ENCODE measurements at regions not wholly inside any gene's neighbourhood (a gene's known extent, or its start where the extent isn't known, plus 50 kb on each side); places are given as distances from the start of the nearest gene placed in this dataset.

DNA sequence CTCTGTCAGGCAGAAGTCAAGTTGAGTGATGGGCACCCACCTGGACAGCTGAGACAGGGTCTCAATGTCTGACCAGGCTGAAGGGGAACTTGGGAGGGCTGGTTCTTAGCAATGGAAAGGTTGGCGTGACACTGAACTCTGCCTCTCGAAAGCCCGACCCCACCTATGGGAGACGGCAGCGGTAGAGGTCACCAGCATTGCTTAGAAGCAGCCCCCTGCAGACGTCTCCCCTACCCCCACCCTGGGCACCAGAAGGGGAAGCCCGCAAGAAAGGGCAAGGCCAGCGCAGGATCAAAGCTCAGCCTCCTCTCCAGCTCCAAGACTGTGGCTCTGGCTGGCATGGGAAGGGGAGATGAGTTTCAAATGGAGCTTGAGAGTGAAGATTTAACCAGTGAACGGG lies 184.8 kb upstream of the LYSMD4 start:
- Histone ChIP-seq H3K36me3 (replicated peaks in 1 of 2; ENCODE audit: control insufficient read depth in 1 of 2, insufficient read depth in 2 of 2, low read length in 2 of 2) (no peaks in the 10 kb centered on the region), H3K27ac (ENCODE audit: extremely low read length, insufficient read depth, low read length) (no peak overlapping the region), H3K27me3 (ENCODE audit: control insufficient read depth in 1 of 2, insufficient read depth in 2 of 2, low read length in 2 of 2) (0 out of 5 replicates have a peak, but pooled peaks cover 0 to 5% of the 10 kb centered on the region in 2 experiments), H3K4me1 (ENCODE audit: insufficient read depth, low read length) (no peaks in the 10 kb centered on the region), H3K9me3 (ENCODE audit: low read length) (no peaks in the 10 kb centered on the region), H3K79me2 (ENCODE audit: insufficient read depth, low read length) (no peaks in the 10 kb centered on the region), H3K9ac (ENCODE audit: insufficient read depth, low read depth, low read length) (no peak overlapping the region), H2AFZ (ENCODE audit: low read length) (no peak overlapping the region), H3K4me3 (replicated peaks in 1 of 3; ENCODE audit: insufficient read depth in 1 of 3, low read depth in 2 of 3, low read length in 3 of 3) (no peak overlapping the region), H4K20me1 (ENCODE audit: insufficient read depth, low read length) (no peaks in the 10 kb centered on the region), H3K4me2 (ENCODE audit: low read depth, low read length) (no peak overlapping the region)
- ChIA-PET POLR2A (no interaction called here), CTCF (ENCODE audit: low intra/inter-chr PET ratio, low total read pairs) (no interaction called here)
- intact Hi-C loops (cut with micrococcal nuclease; ENCODE audit: unreplicated experiment) = no loop called here
- in situ Hi-C loops (cut with HindIII; ENCODE audit: extremely low pct_ligation_motif_present, low pct_unique_long_range_greater_than_20kb) = no loop called here
- FAIRE-seq (no peak), DNase-seq (ENCODE audit: low spot score) (no peak), ATAC-seq (no peak)
- 5% methylated on average over 2 of the region's 9 CpGs for WGBS (ENCODE audit: low lambda C conversion rate)
- TF ChIP-seq, protein P1, sequence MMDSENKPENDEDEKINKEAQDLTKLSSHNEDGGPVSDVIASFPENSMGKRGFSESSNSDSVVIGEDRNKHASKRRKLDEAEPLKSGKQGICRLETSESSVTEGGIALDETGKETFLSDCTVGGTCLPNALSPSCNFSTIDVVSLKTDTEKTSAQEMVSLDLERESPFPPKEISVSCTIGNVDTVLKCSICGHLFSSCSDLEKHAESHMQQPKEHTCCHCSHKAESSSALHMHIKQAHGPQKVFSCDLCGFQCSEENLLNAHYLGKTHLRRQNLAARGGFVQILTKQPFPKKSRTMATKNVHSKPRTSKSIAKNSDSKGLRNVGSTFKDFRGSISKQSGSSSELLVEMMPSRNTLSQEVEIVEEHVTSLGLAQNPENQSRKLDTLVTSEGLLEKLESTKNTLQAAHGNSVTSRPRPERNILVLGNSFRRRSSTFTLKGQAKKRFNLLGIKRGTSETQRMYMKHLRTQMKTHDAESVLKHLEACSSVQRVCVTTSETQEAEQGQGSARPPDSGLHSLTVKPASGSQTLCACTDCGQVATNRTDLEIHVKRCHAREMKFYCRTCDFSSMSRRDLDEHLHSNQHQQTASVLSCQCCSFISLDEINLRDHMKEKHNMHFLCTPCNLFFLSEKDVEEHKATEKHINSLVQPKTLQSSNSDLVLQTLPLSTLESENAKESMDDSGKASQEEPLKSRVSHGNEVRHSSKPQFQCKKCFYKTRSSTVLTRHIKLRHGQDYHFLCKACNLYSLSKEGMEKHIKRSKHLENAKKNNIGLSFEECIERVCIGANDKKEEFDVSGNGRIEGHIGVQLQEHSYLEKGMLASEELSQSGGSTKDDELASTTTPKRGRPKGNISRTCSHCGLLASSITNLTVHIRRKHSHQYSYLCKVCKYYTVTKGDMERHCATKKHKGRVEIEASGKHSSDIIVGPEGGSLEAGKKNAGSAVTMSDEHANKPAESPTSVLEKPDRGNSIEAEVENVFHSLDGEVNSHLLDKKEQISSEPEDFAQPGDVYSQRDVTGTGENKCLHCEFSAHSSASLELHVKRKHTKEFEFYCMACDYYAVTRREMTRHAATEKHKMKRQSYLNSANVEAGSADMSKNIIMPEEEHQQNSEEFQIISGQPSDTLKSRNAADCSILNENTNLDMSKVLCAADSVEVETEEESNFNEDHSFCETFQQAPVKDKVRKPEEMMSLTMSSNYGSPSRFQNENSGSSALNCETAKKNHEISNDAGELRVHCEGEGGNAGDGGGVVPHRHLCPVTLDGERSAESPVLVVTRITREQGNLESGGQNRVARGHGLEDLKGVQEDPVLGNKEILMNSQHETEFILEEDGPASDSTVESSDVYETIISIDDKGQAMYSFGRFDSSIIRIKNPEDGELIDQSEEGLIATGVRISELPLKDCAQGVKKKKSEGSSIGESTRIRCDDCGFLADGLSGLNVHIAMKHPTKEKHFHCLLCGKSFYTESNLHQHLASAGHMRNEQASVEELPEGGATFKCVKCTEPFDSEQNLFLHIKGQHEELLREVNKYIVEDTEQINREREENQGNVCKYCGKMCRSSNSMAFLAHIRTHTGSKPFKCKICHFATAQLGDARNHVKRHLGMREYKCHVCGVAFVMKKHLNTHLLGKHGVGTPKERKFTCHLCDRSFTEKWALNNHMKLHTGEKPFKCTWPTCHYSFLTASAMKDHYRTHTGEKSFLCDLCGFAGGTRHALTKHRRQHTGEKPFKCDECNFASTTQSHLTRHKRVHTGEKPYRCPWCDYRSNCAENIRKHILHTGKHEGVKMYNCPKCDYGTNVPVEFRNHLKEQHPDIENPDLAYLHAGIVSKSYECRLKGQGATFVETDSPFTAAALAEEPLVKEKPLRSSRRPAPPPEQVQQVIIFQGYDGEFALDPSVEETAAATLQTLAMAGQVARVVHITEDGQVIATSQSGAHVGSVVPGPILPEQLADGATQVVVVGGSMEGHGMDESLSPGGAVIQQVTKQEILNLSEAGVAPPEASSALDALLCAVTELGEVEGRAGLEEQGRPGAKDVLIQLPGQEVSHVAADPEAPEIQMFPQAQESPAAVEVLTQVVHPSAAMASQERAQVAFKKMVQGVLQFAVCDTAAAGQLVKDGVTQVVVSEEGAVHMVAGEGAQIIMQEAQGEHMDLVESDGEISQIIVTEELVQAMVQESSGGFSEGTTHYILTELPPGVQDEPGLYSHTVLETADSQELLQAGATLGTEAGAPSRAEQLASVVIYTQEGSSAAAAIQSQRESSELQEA (CRISPR knock-in tag; IDR thresholded peaks at IDR 0.05; ENCODE audit: not compliant biosample characterization) = no peak
- TF ChIP-seq, protein P2, sequence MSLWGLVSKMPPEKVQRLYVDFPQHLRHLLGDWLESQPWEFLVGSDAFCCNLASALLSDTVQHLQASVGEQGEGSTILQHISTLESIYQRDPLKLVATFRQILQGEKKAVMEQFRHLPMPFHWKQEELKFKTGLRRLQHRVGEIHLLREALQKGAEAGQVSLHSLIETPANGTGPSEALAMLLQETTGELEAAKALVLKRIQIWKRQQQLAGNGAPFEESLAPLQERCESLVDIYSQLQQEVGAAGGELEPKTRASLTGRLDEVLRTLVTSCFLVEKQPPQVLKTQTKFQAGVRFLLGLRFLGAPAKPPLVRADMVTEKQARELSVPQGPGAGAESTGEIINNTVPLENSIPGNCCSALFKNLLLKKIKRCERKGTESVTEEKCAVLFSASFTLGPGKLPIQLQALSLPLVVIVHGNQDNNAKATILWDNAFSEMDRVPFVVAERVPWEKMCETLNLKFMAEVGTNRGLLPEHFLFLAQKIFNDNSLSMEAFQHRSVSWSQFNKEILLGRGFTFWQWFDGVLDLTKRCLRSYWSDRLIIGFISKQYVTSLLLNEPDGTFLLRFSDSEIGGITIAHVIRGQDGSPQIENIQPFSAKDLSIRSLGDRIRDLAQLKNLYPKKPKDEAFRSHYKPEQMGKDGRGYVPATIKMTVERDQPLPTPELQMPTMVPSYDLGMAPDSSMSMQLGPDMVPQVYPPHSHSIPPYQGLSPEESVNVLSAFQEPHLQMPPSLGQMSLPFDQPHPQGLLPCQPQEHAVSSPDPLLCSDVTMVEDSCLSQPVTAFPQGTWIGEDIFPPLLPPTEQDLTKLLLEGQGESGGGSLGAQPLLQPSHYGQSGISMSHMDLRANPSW (CRISPR knock-in tag; IDR thresholded peaks at IDR 0.05; ENCODE audit: borderline replicate concordance) = no peak
- TF ChIP-seq, protein P3, sequence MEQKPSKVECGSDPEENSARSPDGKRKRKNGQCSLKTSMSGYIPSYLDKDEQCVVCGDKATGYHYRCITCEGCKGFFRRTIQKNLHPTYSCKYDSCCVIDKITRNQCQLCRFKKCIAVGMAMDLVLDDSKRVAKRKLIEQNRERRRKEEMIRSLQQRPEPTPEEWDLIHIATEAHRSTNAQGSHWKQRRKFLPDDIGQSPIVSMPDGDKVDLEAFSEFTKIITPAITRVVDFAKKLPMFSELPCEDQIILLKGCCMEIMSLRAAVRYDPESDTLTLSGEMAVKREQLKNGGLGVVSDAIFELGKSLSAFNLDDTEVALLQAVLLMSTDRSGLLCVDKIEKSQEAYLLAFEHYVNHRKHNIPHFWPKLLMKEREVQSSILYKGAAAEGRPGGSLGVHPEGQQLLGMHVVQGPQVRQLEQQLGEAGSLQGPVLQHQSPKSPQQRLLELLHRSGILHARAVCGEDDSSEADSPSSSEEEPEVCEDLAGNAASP (CRISPR knock-in tag; IDR thresholded peaks at IDR 0.05; ENCODE audit: borderline replicate concordance) = no peak
- no peak for TF ChIP-seq ZNF446 (CRISPR knock-in tag; IDR thresholded peaks at IDR 0.05)
- BruUV-seq (replicated peaks) = no TSS peak

Measured in HepG2 (cell line).